ENCODE measurements at regions not wholly inside any gene's neighbourhood (a gene's known extent, or its start where the extent isn't known, plus 50 kb on each side); places are given as distances from the start of the nearest gene placed in this dataset.

- TF ChIP-seq MAX (IDR thresholded peaks at IDR 0.05): no peak
- no peak for TF ChIP-seq TAF1 (IDR thresholded peaks at IDR 0.05; ENCODE audit: low read depth)
- TF ChIP-seq RAD21 (IDR thresholded peaks at IDR 0.05; ENCODE audit: low read depth): no peak
Observed at GRCh38 chr2:15031745-15032240, 399.3 kb downstream of the LRATD1 start.
